NT2/D1 (cell line): ENCODE measurements at regions not wholly inside any gene's neighbourhood (a gene's known extent, or its start where the extent isn't known, plus 50 kb on each side); places are given as distances from the start of the nearest gene placed in this dataset.

Source experiments
- DNase-seq: peaks from one replicate; pipeline ENCODE4 v3.0.0-alpha.2; 2011; ENCODE audit warnings: low read depth, low spot score
- H3K27me3 ChIP-seq: 2 replicates; pipeline ENCODE4 v1.6.0; 2011; ENCODE audit warnings: mild to moderate bottlenecking; ENCODE audit not compliant: insufficient read length, insufficient read depth
- H3K36me3 ChIP-seq: 2 replicates; pipeline ENCODE4 v1.6.1; 2011; ENCODE audit warnings: mild to moderate bottlenecking, low read length, mixed read lengths; ENCODE audit not compliant: insufficient read depth, insufficient read length
- H3K4me1 ChIP-seq: 2 replicates; pipeline ENCODE4 v1.5.1; 2011; ENCODE audit not compliant: insufficient read depth, insufficient read length
- H3K4me3 ChIP-seq: 2 replicates; pipeline ENCODE4 v1.5.1; 2011; ENCODE audit warnings: low read depth; ENCODE audit not compliant: insufficient read length
- H3K9ac ChIP-seq: 2 replicates; pipeline ENCODE4 v1.6.0; 2011; ENCODE audit warnings: low read depth; ENCODE audit not compliant: insufficient read length
- H3K9me3 ChIP-seq: 2 replicates; pipeline ENCODE4 v1.5.1; 2011; ENCODE audit warnings: mild to moderate bottlenecking, low read length; ENCODE audit not compliant: insufficient read depth
- SUZ12 ChIP-seq: IDR thresholded peaks from 2 replicates; pipeline ENCODE4 v1.6.1; 2011; ENCODE audit not compliant: insufficient read length, insufficient read depth; ENCODE audit errors: extremely low read depth
- YY1 ChIP-seq: IDR thresholded peaks from 2 replicates; pipeline ENCODE4 v1.6.1; 2011; ENCODE audit not compliant: insufficient read length, insufficient read depth
- ZNF274 ChIP-seq: IDR thresholded peaks from 2 replicates; pipeline ENCODE4 v1.6.1; 2011; ENCODE audit warnings: mild to moderate bottlenecking, low read depth, low read length

DNA sequence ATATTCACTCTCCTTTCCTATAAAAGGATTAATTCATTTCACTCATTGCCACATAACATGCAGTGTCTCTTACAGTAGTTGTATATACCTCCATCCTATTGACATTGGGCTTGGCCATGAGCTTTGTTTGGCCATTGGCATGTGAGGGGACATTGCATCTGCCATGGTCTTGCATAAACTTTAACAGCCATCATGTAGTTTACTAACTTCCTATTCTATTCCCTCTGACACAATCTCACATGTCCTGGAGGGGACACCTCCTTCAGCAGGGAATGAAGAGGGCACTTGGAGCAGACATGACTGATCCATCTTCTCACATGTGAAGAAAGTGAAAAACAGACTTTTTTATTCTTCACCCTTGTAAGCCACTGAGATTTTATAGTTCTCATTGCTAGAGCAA is 115.5 kb upstream of the MARCKS start:
- no peak for TF ChIP-seq YY1
- no peak for TF ChIP-seq ZNF274
- no peak for TF ChIP-seq SUZ12
- Histone ChIP-seq H3K4me3 (no peak overlapping the region), H3K4me1 (no peaks in the 10 kb centered on the region), H3K27me3 (no peaks in the 10 kb centered on the region), H3K9me3 (no peaks in the 10 kb centered on the region), H3K36me3 (no peaks in the 10 kb centered on the region), H3K9ac (no peak overlapping the region)
- DNase-seq, result no peak

DNA sequence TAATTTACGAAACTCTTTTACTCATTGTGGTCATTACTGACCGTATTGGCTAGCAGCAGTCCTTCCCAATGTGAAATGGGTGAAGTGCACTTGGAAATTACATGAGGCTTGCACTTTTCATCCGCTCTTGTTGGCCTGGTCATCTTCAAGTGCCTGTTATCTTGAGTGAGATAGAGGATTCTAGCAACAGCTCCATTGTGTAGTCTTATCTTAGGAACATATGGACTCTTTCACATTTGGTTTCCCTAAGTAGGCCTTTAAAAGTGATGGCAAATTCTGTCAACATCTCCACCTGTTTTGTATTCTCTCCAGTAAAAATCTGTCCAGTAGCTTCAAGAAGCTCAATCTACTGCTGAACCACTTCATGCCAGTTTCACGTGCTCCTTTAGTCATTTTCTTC is 114.8 kb upstream of the MARCKS start:
- Histone ChIP-seq H3K4me1 (no peaks in the 10 kb centered on the region), H3K27me3 (no peaks in the 10 kb centered on the region), H3K36me3 (no peaks in the 10 kb centered on the region), H3K9ac (no peak overlapping the region), H3K4me3 (no peak overlapping the region), H3K9me3 (no peaks in the 10 kb centered on the region)
- TF ChIP-seq ZNF274 (no peak), SUZ12 (no peak), YY1 (no peak)
- DNase-seq, result no peak

DNA sequence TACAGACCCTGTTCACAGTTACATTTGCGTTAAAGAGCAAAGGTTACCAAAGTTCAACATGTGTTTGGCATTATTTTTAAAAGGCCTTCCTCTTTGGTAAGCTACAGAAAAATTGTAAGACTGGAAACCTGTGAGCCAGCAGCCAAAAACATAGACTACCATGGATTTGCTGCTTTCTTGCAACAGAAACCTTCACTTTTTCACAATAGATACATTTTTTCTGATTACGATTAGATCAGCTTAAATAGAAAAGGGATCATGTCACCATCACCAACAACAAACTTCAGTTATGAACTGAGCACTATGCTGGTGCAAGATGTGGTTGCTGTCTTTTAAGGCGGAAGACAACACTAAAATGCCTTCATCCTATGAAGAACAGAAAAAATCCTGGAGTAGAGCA is 112.3 kb upstream of the MARCKS start:
- Histone ChIP-seq H3K27me3 (no peaks in the 10 kb centered on the region), H3K9ac (no peak overlapping the region), H3K36me3 (no peaks in the 10 kb centered on the region), H3K4me1 (no peaks in the 10 kb centered on the region), H3K4me3 (no peak overlapping the region), H3K9me3 (no peaks in the 10 kb centered on the region)
- no peak for DNase-seq
- TF ChIP-seq ZNF274 (no peak), SUZ12 (no peak), YY1 (no peak)

DNA sequence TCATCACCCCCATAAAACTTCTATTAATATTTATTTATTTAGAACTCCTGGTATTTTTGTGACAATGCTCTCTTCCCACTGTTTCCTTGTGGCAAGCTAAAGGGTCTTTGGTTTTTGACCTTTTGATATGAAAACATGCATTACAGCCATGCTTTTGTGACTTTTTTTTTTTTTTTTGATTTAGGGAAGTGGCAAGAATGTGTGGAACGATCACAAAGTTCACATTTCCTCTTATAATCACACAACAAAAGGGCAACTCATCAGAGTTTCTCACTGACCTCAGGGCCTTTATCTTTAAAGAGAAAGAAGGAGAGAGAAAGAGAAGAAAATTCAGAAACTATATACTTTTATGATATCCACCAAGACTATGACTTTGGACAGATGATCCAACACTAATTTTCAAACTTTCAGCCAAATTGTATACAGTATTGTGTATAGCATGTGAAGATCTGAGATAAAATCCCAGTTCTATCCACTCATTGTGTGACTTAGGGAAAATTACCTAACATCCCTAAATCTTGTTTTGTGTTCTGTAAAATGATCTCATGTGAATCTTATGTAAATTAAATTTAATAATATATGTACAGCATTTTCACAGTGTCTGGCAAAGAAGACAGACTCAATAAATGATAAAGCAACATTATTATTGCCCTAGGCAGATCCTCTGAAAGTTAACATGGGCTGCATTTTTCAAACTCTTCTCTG is 106.8 kb upstream of the MARCKS start:
- H3K9me3 ChIP-seq, result no peaks in the 10 kb centered on the region
- H3K4me3 ChIP-seq, result no peak overlapping the region
- H3K9ac ChIP-seq, result no peak overlapping the region
- no peaks in the 10 kb centered on the region for H3K27me3 ChIP-seq
- no peaks in the 10 kb centered on the region for H3K36me3 ChIP-seq
- no peaks in the 10 kb centered on the region for H3K4me1 ChIP-seq
- DNase-seq, result no peak
- TF ChIP-seq YY1, result no peak
- no peak for TF ChIP-seq ZNF274
- TF ChIP-seq SUZ12, result no peak

DNA sequence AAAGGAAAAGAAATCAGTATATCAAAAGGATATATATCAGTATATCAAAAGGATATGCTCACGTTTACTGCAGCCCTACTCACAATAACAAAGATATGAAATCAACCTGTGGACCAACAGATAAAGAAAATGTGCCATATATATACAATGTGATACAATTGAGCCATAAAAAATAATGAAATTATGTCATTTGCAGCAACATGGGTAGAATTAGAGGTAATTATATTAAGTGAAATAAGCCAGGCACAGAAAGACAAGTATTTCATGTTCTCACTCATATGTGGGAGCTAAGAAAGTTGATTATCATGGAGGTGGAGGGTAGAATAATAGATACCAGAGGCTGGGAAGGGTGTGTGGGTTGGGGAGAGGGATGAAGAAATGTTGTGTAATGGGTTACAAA is 102.9 kb upstream of the MARCKS start:
- no peaks in the 10 kb centered on the region for H3K4me1 ChIP-seq
- no peak overlapping the region for H3K4me3 ChIP-seq
- H3K27me3 ChIP-seq, result no peaks in the 10 kb centered on the region
- H3K36me3 ChIP-seq, result no peaks in the 10 kb centered on the region
- no peak overlapping the region for H3K9ac ChIP-seq
- no peak for TF ChIP-seq ZNF274
- no peak for TF ChIP-seq SUZ12
- TF ChIP-seq YY1, result no peak
- no peaks in the 10 kb centered on the region for H3K9me3 ChIP-seq
- DNase-seq, result no peak

DNA sequence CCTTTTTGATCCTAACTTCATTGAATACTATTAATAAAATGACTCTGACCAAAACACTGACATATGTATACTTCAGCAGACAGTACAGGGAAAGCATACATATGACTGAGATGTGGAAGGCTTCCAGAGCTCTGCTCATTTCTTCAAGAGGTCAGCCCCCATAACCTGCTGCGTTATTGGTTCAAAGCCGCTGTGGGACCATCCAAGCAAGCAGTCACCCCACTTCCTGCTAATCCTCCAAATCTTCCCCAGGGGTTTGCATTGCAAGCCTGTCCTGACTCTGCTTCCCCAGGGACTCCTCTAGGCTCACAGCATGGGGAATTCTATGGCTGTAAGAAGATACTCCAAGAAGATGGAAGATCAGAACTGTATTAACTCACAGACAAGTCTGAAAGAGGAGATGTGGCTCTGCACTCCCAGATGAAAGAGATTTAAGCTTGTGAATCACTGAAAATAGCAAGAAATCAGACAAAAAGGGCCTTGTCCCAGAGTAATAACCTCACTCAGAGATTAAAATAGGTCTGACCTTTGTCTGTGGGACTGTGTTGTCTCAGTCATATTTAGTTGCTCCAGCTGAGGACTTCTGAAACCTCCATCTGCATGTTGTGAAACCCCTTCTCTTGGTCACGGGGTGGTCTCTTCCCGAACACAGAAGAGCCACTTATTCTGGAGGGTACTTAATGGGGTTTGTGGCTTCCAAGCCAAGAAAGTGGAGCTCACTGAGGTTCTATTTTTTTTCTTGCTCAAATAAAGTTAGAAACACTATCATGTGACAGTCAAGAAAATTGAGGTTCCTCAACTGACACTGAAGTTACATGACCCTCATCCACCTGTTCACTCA is 101.5 kb upstream of the MARCKS start:
- Histone ChIP-seq H3K9ac (no peak overlapping the region), H3K27me3 (no peaks in the 10 kb centered on the region), H3K4me3 (no peak overlapping the region), H3K9me3 (no peaks in the 10 kb centered on the region), H3K4me1 (no peaks in the 10 kb centered on the region), H3K36me3 (no peaks in the 10 kb centered on the region)
- TF ChIP-seq YY1, result no peak
- TF ChIP-seq SUZ12, result no peak
- TF ChIP-seq ZNF274, result no peak
- no peak for DNase-seq

DNA sequence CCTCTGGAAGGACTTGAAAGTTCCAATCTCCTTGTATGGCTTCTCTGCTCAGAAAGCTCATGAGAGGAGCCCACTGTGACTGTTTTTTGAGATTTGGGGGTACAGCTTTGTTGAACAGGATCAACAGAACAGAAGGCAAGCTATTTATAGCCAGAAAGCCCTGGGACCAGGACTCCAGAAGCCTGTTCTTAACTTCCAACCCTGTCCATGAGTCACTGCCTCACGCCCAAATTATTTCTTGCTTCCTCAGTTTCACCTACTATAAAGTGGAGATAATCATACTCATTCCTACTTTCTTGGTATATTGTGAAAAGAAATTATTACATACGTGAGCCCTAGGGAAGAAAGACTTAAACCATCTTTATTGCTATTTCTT is 100.9 kb upstream of the MARCKS start:
- Histone ChIP-seq H3K4me1 (no peaks in the 10 kb centered on the region), H3K9ac (no peak overlapping the region), H3K9me3 (no peaks in the 10 kb centered on the region), H3K36me3 (no peaks in the 10 kb centered on the region), H3K4me3 (no peak overlapping the region), H3K27me3 (no peaks in the 10 kb centered on the region)
- no peak for DNase-seq
- TF ChIP-seq YY1 (no peak), ZNF274 (no peak), SUZ12 (no peak)
